ENCODE measurements at regions not wholly inside any gene's neighbourhood (a gene's known extent, or its start where the extent isn't known, plus 50 kb on each side); places are given as distances from the start of the nearest gene placed in this dataset.

DNA sequence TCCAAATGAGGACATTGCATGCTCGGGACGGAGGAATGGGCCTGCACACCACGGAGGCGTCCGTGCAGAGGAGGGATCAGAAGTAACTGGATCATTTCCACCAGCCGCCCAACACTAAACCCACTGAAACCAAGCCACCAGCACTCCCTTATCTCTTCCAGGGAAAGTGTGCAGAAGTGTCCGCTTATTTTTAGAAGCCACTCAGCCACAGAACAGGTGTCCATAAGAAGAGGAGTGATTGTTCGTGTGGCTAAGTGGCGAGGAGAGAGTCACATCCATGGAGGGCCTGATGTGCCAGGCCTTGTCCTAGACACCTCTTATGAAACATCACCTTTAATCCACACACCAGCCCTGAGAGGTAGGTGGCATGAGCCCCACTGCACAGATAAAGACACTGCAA lies 407.9 kb upstream of the NPVF start:
- DNase-seq (ENCODE audit: low spot score in 2 of 2, unreplicated experiment in 2 of 2), result no peak
- TF ChIP-seq CTCF (IDR thresholded peaks at IDR 0.05; ENCODE audit: unreplicated experiment), result no peak
- Mint-ChIP-seq H3K4me3 (no peak overlapping the region), H3K36me3 (no peaks in the 10 kb centered on the region), H3K4me1 (peaks cover 18% of the 10 kb centered on the region), H3K27me3 (ENCODE audit: low read depth) (no peaks in the 10 kb centered on the region), H3K27ac (no peak overlapping the region), H3K9me3 (no peaks in the 10 kb centered on the region)

- peaks cover 18% of the 10 kb centered on the region for H3K4me1 Mint-ChIP-seq
- no peaks in the 10 kb centered on the region for H3K27me3 Mint-ChIP-seq (ENCODE audit: low read depth)
- TF ChIP-seq CTCF (IDR thresholded peaks at IDR 0.05; ENCODE audit: unreplicated experiment), result no peak
- H3K36me3 Mint-ChIP-seq, result no peaks in the 10 kb centered on the region
- H3K9me3 Mint-ChIP-seq, result no peaks in the 10 kb centered on the region
- no peak overlapping the region for H3K27ac Mint-ChIP-seq
- H3K4me3 Mint-ChIP-seq, result no peak overlapping the region
- no peak for DNase-seq (ENCODE audit: low spot score in 2 of 2, unreplicated experiment in 2 of 2)
These were observed 408.6 kb upstream of the NPVF start for GRCh38 chr7:25636871-25637283.

DNA sequence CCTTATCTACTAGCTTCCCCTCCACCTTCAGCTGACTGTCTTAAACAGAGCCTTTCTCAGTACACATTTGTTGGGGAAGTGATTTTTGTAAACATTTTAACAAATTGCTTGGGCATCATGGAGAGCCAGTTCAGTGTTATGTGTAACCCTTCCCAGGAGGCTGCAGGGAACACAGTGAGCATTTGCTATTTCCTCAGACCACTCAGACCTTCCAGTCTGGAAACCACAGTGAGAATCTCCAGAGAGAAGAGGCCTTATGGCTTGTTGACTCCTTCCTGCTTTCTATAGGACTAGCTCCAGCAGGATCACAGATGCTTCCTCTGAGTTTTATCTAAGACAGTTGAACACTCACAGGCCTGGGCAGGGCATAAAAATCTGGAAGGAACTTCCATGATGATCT lies 409.8 kb upstream of the NPVF start:
- Mint-ChIP-seq H3K4me1 (peaks cover 11% of the 10 kb centered on the region), H3K9me3 (no peaks in the 10 kb centered on the region), H3K27ac (no peak overlapping the region), H3K36me3 (no peaks in the 10 kb centered on the region), H3K4me3 (no peak overlapping the region), H3K27me3 (ENCODE audit: low read depth) (no peaks in the 10 kb centered on the region)
- DNase-seq (ENCODE audit: low spot score in 2 of 2, unreplicated experiment in 2 of 2), result no peak
- no peak for TF ChIP-seq CTCF (IDR thresholded peaks at IDR 0.05; ENCODE audit: unreplicated experiment)

GRCh38 chr7:25638590-25639244 lies 410.4 kb upstream of the NPVF start:
- DNase-seq (ENCODE audit: low spot score in 2 of 2, unreplicated experiment in 2 of 2), result no peak
- Mint-ChIP-seq H3K4me1 (peaks cover 5% of the 10 kb centered on the region), H3K27ac (no peak overlapping the region), H3K27me3 (ENCODE audit: low read depth) (no peaks in the 10 kb centered on the region), H3K9me3 (no peaks in the 10 kb centered on the region), H3K4me3 (no peak overlapping the region), H3K36me3 (no peaks in the 10 kb centered on the region)
- TF ChIP-seq CTCF (IDR thresholded peaks at IDR 0.05; ENCODE audit: unreplicated experiment), result no peak

DNA sequence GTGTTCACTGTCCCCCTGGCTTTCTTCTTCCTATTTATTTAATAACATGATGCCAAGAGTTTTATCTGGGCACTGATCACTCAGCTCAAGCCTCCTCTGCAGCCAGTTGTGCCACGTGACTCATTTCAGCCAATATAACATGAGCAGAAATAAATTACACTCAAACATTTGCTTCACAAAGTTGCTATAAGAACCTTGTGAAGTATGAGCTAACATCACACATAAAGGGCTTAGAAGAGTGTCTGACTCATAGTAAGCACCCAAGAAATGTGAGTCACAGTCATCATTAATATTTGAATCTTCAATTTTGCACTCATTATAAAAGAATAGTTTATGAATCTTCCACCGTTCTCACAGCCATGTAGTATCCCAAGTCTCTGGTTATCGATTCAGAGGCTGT lies 414.6 kb upstream of the NPVF start:
- Mint-ChIP-seq H3K27ac (no peak overlapping the region), H3K27me3 (ENCODE audit: low read depth) (no peaks in the 10 kb centered on the region), H3K9me3 (no peaks in the 10 kb centered on the region), H3K4me1 (no peaks in the 10 kb centered on the region), H3K4me3 (no peak overlapping the region), H3K36me3 (no peaks in the 10 kb centered on the region)
- no peak for TF ChIP-seq CTCF (IDR thresholded peaks at IDR 0.05; ENCODE audit: unreplicated experiment)
- no peak for DNase-seq (ENCODE audit: low spot score in 2 of 2, unreplicated experiment in 2 of 2)

- Mint-ChIP-seq H3K9me3 (no peaks in the 10 kb centered on the region), H3K4me3 (no peak overlapping the region), H3K36me3 (no peaks in the 10 kb centered on the region), H3K4me1 (no peaks in the 10 kb centered on the region), H3K27ac (no peak overlapping the region), H3K27me3 (ENCODE audit: low read depth) (no peaks in the 10 kb centered on the region)
- no peak for TF ChIP-seq CTCF (IDR thresholded peaks at IDR 0.05; ENCODE audit: unreplicated experiment)
- DNase-seq (ENCODE audit: low spot score in 2 of 2, unreplicated experiment in 2 of 2), result no peak
These were observed 415.0 kb upstream of the NPVF start for GRCh38 chr7:25643286-25643685.

All from mesothelial cell of epicardium (in vitro differentiated cells).